Central memory CD8-positive, alpha-beta T cell (primary cell): ENCODE measurements at regions not wholly inside any gene's neighbourhood (a gene's known extent, or its start where the extent isn't known, plus 50 kb on each side); places are given as distances from the start of the nearest gene placed in this dataset.
"Not testable (repeated sequence)": the region's sequence is repeated elsewhere in the genome, so short reads cannot be mapped to it uniquely, and the experiment has no call there.

Experiments
- ATAC-seq: fragments of 150-1000 bp; cut with Tn5 transposase; replicated peaks from 2 replicates; pipeline ENCODE4 v1.10.0; 2022; ENCODE audit warnings: mild to moderate bottlenecking, moderate FRiP score, moderate number of reproducible peaks; ENCODE audit not compliant: poor library complexity, severe bottlenecking; ENCODE audit errors: extremely low read depth
- DNase-seq, 2 donors: peaks; one replicate each; pipeline ENCODE4 v3.0.0; 2021; ENCODE audit warnings: low spot score in 2 of 2
- H3K27ac Mint-ChIP-seq: one replicate; pipeline ENCODE4 v1.8.0; 2022; ENCODE audit warnings: low read depth, mild to moderate bottlenecking, moderate library complexity, mixed read lengths
- H3K27me3 Mint-ChIP-seq: one replicate; pipeline ENCODE4 v1.8.0; 2022; ENCODE audit warnings: mixed read lengths
- H3K36me3 Mint-ChIP-seq: one replicate; pipeline ENCODE4 v1.8.0; 2022; ENCODE audit warnings: mild to moderate bottlenecking, moderate library complexity, mixed read lengths; ENCODE audit not compliant: insufficient read depth
- H3K4me1 Mint-ChIP-seq: one replicate; pipeline ENCODE4 v1.8.0; 2022; ENCODE audit warnings: mixed read lengths
- H3K4me3 Mint-ChIP-seq: one replicate; pipeline ENCODE4 v1.8.0; 2022; ENCODE audit warnings: mild to moderate bottlenecking, moderate library complexity, mixed read lengths
- H3K9me3 Mint-ChIP-seq: one replicate; pipeline ENCODE4 v1.8.0; 2022; ENCODE audit warnings: mixed read lengths

DNA sequence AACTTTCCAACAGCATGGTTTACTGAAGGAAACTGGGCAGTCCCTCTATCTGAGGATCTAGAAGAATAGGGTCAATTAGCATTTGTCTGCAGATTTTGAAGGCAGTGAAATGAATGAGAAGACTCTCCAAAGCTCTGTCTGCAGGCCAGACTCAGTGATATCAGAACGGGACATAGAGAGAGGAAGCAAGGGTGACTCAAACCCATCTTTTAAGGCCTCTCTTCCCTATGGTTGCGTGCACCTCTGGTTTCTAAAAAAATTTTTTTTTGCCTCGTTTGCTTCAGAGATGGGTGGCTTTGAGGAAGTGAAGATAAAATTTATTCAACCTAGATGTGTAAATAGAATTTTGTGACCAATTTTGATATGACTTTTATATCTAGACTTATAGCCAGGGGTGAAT lies 71.9 kb upstream of the HOXC13 start:
- H3K27me3 Mint-ChIP-seq: peaks cover 46% of the 10 kb centered on the region
- DNase-seq (no peak), ATAC-seq (no peak)
- H3K4me3 Mint-ChIP-seq: no peak overlapping the region
- no peak overlapping the region for H3K27ac Mint-ChIP-seq
- H3K4me1 Mint-ChIP-seq: no peaks in the 10 kb centered on the region
- no peaks in the 10 kb centered on the region for H3K9me3 Mint-ChIP-seq
- H3K36me3 Mint-ChIP-seq: no peaks in the 10 kb centered on the region

DNA sequence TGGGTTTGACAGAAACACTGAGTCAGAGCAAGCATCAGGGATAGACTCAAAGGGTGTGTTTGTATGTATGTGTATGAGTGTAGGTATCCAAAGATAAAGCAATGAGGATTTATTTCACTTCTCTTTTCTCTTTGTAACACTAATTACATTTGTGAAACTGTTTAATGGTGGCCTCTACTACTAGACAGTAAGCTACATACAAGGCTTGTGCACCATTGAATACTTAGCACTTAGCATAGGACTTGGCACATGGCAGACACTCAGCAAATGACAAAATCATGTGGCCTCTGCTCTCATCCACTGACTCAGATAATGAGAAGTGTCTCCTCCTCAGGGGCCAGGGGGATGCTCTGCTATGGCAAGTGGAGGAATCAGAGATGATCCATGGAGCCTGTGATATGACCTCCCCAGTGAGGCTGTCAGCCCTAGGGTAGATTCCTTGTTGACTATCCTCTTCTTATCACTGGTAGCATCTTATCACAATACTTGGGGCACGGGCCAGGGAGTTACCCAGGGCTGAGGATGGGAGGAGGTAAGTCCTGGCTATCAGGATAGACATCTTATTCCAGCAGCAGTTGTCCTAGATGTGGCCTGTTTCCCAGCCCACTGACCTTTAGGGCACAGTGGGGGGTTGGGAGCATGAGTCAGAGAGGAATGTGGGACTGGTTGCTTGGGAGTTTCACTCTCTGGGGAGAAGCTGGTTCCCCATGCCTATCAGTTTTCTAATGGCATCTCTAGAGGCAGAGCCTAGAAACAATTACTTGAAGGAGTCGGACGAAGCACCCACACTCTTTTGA lies 71.2 kb upstream of the HOXC13 start:
- Mint-ChIP-seq H3K36me3 (no peaks in the 10 kb centered on the region), H3K4me3 (no peak overlapping the region), H3K27me3 (peaks cover 48% of the 10 kb centered on the region), H3K4me1 (no peaks in the 10 kb centered on the region), H3K9me3 (no peaks in the 10 kb centered on the region), H3K27ac (no peak overlapping the region)
- ATAC-seq: no peak
- no peak for DNase-seq

DNA sequence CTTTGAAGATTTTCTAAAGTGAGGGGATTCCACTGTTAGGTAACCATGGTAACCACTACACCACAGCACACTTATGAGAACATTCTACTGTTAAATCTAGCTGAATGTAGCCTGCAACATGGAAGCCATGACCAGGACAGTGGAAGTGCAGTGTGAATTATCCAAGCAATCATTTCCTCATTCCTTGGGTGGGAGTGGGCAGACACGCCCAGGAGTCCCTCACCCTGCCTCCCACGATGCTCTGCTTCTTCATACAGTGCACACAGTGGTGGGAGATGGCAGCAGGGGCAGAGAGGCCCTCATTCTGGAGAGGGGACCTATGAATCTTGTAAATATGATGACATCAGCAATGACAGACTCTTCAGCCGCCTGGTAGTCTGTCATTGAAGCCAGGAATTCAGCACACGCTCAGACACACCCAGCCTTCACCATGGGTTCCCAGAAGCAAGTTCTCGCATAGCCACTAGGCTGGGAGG lies 70.1 kb upstream of the HOXC13 start:
- no peak for ATAC-seq
- no peak overlapping the region for H3K27ac Mint-ChIP-seq
- H3K36me3 Mint-ChIP-seq: no peaks in the 10 kb centered on the region
- H3K4me1 Mint-ChIP-seq: no peaks in the 10 kb centered on the region
- H3K27me3 Mint-ChIP-seq: peaks cover 59% of the 10 kb centered on the region
- H3K4me3 Mint-ChIP-seq: no peak overlapping the region
- no peaks in the 10 kb centered on the region for H3K9me3 Mint-ChIP-seq
- DNase-seq: no peak

DNA sequence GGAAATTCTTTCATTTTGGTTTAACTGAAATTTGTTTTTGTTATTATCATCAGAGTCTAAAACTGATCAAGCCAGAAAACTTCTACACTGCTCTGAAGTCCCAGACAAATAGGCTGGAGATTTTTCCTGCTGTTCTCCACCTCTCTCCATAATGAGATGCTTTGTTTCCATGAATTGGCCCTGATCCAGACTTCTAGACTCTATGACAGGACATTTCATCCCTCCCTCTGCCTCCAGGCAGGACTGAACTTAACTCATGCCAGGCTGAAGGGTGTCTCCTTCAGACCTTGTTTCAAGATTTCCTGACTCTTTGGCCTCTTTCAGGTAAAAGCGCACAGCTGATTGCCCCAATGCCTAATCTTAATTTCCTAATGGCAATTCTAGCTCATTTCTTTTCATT lies 69.1 kb upstream of the HOXC13 start:
- no peaks in the 10 kb centered on the region for H3K36me3 Mint-ChIP-seq
- H3K27ac Mint-ChIP-seq: no peak overlapping the region
- H3K9me3 Mint-ChIP-seq: no peaks in the 10 kb centered on the region
- H3K4me1 Mint-ChIP-seq: no peaks in the 10 kb centered on the region
- peaks cover 67% of the 10 kb centered on the region for H3K27me3 Mint-ChIP-seq
- no peak overlapping the region for H3K4me3 Mint-ChIP-seq
- DNase-seq (no peak), ATAC-seq (no peak)

DNA sequence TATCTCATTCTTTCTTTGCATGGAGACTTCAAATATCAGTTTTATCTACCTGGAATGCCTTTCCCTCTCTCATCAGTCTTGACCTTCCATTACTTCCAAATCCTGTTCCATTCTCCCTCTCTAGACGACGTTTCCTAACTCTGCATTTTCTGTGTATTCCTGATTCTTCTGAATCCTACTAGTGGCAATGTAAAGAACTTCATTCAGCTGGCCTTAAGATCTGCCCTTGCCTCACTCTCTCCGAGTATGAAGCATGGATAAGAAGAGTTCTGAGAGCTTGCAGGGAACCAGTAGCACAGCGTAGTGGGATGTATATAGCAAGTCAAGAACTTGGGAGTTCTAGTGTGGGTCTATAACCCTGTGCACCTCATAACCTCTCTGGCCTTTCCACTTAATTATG lies 68.5 kb upstream of the HOXC13 start:
- ATAC-seq (no peak), DNase-seq (no peak)
- H3K27me3 Mint-ChIP-seq: peaks cover 73% of the 10 kb centered on the region
- H3K27ac Mint-ChIP-seq: no peak overlapping the region
- no peak overlapping the region for H3K4me3 Mint-ChIP-seq
- no peaks in the 10 kb centered on the region for H3K9me3 Mint-ChIP-seq
- no peaks in the 10 kb centered on the region for H3K4me1 Mint-ChIP-seq
- no peaks in the 10 kb centered on the region for H3K36me3 Mint-ChIP-seq

DNA sequence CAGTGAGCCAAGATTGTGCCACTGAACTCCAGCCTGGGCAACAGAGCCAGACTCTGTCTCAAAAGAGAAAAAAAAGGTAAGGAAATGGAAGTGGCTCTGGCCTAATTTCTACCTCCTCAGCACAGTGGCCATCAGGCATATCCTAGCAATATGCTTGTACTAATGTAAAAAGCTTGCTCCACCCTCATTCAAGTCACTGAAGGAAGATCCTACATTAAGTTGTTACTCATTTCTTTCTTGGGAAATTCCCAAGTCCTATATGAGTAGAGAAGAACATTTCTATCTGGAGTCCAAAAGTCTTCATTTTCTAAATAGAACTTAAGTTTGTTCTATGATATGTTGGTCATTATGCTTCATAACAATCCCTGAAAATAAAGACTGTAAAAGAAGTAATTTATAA lies 67.3 kb upstream of the HOXC13 start:
- H3K27me3 Mint-ChIP-seq: peaks cover 78% of the 10 kb centered on the region
- H3K4me1 Mint-ChIP-seq: no peaks in the 10 kb centered on the region
- DNase-seq (no peak), ATAC-seq (no peak)
- H3K27ac Mint-ChIP-seq: no peak overlapping the region
- no peaks in the 10 kb centered on the region for H3K36me3 Mint-ChIP-seq
- no peak overlapping the region for H3K4me3 Mint-ChIP-seq
- H3K9me3 Mint-ChIP-seq: no peaks in the 10 kb centered on the region

DNA sequence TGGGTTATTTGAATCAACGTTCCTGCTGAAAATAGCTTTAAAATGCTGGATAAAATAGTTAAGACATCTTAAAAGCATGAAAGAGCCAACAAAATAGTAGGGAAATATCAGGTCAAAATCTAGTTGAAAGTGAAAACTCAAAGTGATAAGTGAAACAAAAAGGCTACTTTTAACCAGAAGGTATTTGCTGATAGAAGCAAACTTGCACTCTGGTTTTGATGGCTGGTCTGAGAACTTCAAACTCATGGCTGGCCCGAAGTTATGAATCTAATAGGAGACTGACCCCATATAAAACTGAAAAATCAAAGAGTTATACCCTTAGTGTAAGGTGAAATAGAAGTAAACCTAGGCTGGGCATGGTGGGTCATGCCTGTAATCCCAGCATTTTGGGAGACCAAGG lies 66.3 kb upstream of the HOXC13 start:
- Mint-ChIP-seq H3K27me3 (peaks cover 87% of the 10 kb centered on the region), H3K4me3 (no peak overlapping the region), H3K36me3 (no peaks in the 10 kb centered on the region), H3K9me3 (no peaks in the 10 kb centered on the region), H3K27ac (no peak overlapping the region), H3K4me1 (no peaks in the 10 kb centered on the region)
- ATAC-seq: no peak
- DNase-seq: no peak

DNA sequence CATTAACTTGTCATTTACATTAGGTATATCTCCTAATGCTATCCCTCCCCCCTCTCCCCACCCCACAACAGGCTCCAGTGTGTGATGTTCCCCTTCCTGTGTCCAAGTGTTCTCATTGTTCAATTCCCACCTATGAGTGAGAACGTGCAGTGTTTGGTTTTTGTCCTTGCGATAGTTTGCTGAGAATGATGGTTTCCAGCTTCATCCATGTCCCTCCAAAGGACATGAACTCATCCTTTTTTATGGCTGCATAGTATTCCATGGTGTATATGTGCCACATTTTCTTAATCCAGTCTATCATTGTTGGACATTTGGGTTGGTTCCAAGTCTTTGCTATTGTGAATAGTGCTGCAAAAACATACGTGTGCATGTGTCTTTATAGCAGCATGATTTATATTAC lies 60.7 kb upstream of the HOXC13 start:
- H3K9me3 Mint-ChIP-seq, H3K4me3 Mint-ChIP-seq, H3K36me3 Mint-ChIP-seq, H3K27ac Mint-ChIP-seq, H3K4me1 Mint-ChIP-seq, DNase-seq, ATAC-seq: not testable (repeated sequence)
- peaks cover 89% of the 10 kb centered on the region for H3K27me3 Mint-ChIP-seq

DNA sequence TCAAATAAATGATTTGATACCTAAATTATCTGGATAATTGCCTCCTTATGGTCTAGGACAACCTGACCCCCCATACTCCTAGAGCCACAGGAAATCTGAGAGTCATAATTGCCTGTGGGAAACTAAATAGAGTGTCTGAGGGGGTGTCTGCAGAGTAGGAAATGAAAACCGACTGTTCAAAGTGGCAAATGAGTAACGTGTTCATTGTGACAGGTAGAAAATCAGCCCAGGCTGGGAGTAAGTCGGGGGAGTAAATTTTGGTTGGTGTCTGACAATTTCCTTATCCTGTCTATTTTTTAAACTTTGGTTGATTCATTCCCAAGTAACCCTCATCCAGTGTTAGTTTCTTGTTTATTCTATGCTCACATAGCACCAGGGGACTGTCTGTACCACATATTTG lies 51.6 kb upstream of the HOXC13 start:
- H3K4me3 Mint-ChIP-seq: no peak overlapping the region
- no peak for ATAC-seq
- peaks cover 75% of the 10 kb centered on the region for H3K27me3 Mint-ChIP-seq
- DNase-seq: no peak
- H3K9me3 Mint-ChIP-seq: no peaks in the 10 kb centered on the region
- no peaks in the 10 kb centered on the region for H3K4me1 Mint-ChIP-seq
- H3K27ac Mint-ChIP-seq: no peak overlapping the region
- no peaks in the 10 kb centered on the region for H3K36me3 Mint-ChIP-seq

DNA sequence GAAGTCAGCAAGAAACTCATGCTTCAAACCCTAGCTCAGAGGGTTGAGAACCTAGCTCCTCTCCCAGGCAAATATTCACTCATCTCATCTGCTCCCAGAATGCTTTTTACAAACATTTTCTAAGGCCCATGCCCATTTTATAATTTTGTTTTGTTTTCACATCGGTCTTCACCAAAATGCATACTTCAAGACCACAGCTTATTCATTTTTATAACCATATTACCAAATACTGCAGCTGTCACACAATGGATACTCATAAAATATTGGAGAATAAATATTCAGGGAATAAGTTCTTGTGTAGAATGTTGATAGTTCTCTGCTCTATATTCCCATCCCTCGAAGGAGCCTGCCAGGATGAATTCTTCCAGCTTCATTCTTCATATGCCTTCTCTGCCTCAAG lies 50.8 kb upstream of the HOXC13 start:
- no peaks in the 10 kb centered on the region for H3K4me1 Mint-ChIP-seq
- no peaks in the 10 kb centered on the region for H3K36me3 Mint-ChIP-seq
- H3K27ac Mint-ChIP-seq: no peak overlapping the region
- no peaks in the 10 kb centered on the region for H3K9me3 Mint-ChIP-seq
- peaks cover 75% of the 10 kb centered on the region for H3K27me3 Mint-ChIP-seq
- DNase-seq (no peak), ATAC-seq (no peak)
- H3K4me3 Mint-ChIP-seq: no peak overlapping the region
